Endothelial cell of umbilical vein (primary cell): ENCODE measurements at regions not wholly inside any gene's neighbourhood (a gene's known extent, or its start where the extent isn't known, plus 50 kb on each side); places are given as distances from the start of the nearest gene placed in this dataset.

Experiments used
- BruUV-seq: library from RNA; stranded (reverse); fragments of 400-500 nt; replicated peaks from 2 replicates; lab custom pipeline; 2021; lab: Mats Ljungman, UMichigan
- CTCF ChIA-PET: fragments of 300-600, 350-600 bp; sonication (Branson Sonifier 250); formaldehyde crosslinking; loops from one replicate; lab custom pipeline; 2021; ENCODE audit warnings: antibody characterized with exemption, inconsistent platforms; lab: Charles Lee
- POLR2A ChIA-PET: fragments of 300-600, 350-600 bp; sonication (Branson Sonifier 250); formaldehyde crosslinking; loops from one replicate; lab custom pipeline; 2021; ENCODE audit warnings: antibody characterized with exemption, inconsistent platforms; lab: Charles Lee
- DNase-seq: peaks from one replicate; pipeline ENCODE4 v3.0.0-alpha.2; 2011; ENCODE audit warnings: low read depth, low spot score
- FAIRE-seq: peaks from 2 replicates; lab custom pipeline; 2011; peaks lifted over from hg19 to GRCh38; lab: Jason Lieb, UNC
- H2AFZ ChIP-seq: 2 replicates; pipeline ENCODE4 v1.6.0; 2012; ENCODE audit warnings: low read depth, low read length, control low read depth, inconsistent platforms
- H3K27ac ChIP-seq: 2 replicates; pipeline ENCODE4 v1.5.1; 2011; ENCODE audit warnings: low read depth, mild to moderate bottlenecking, control low read depth, low read length, moderate library complexity; ENCODE audit not compliant: insufficient read depth
- H3K27me3 ChIP-seq, 2 experiments: 2 replicates each; pipeline versions ENCODE4 v1.6.0 to v1.6.1; 2011; ENCODE audit warnings: low read length in 2 of 2, mixed read lengths in 1 of 2; ENCODE audit not compliant: control insufficient read depth in 2 of 2, insufficient read depth in 2 of 2
- H3K36me3 ChIP-seq, 2 experiments: 2 replicates in 1 of 2; 3 replicates in 1 of 2; pipeline ENCODE4 v1.5.1; 2011; ENCODE audit warnings: low read length in 2 of 2, mild to moderate bottlenecking in 1 of 2, moderate library complexity in 1 of 2; ENCODE audit not compliant: control insufficient read depth in 2 of 2, insufficient read depth in 2 of 2; ENCODE audit errors: extremely low read depth in 1 of 2
- H3K4me1 ChIP-seq: 3 replicates; pipeline ENCODE4 v1.5.1; 2011; ENCODE audit warnings: mild to moderate bottlenecking, low read length; ENCODE audit not compliant: control insufficient read depth, insufficient read depth; ENCODE audit errors: extremely low read depth
- H3K4me2 ChIP-seq: 2 replicates; pipeline ENCODE4 v1.6.1; 2011; ENCODE audit warnings: low read length, control low read depth, mixed read lengths; ENCODE audit not compliant: insufficient read depth
- H3K4me3 ChIP-seq, 3 experiments: fragments of 200-600 bp in 1 of 3; sonication (generic), shearing (Covaris generic) in 1 of 3; replicated peaks in 1 of 3; 2 replicates each; pipeline ENCODE4 v1.5.1; 2011 to 2016; ENCODE audit warnings: control low read depth in 3 of 3, low read length in 3 of 3, mild to moderate bottlenecking in 2 of 3, inconsistent platforms in 1 of 3, low read depth in 1 of 3, moderate library complexity in 1 of 3; ENCODE audit not compliant: insufficient read depth in 1 of 3
- H3K79me2 ChIP-seq: 2 replicates; pipeline ENCODE4 v1.6.0; 2012; ENCODE audit warnings: low read length, inconsistent platforms; ENCODE audit not compliant: control insufficient read depth, insufficient read depth
- H3K9ac ChIP-seq: replicated peaks from 2 replicates; pipeline ENCODE3; 2011; ENCODE audit warnings: low read length, control low read depth; ENCODE audit not compliant: insufficient read depth; ENCODE audit errors: extremely low read depth
- H3K9me1 ChIP-seq: replicated peaks from 3 replicates; pipeline ENCODE4 v1.6.0; 2011; ENCODE audit warnings: mild to moderate bottlenecking, low read length; ENCODE audit not compliant: control insufficient read depth, insufficient read depth; ENCODE audit errors: extremely low read depth
- H3K9me3 ChIP-seq: replicated peaks from 2 replicates; pipeline ENCODE4 v1.5.1; 2012; ENCODE audit warnings: low read length, inconsistent platforms; ENCODE audit not compliant: control insufficient read depth, insufficient read depth
- H4K20me1 ChIP-seq: replicated peaks from 2 replicates; pipeline ENCODE3; 2011; ENCODE audit warnings: mild to moderate bottlenecking, low read length; ENCODE audit not compliant: control insufficient read depth, insufficient read depth; ENCODE audit errors: extremely low read depth
- CTCF ChIP-seq, 2 donors: IDR thresholded peaks; 1 replicate in 1 of 2; 2 replicates in 1 of 2; pipeline ENCODE4 v1.5.1; 2011; ENCODE audit warnings: low read length in 2 of 2, mild to moderate bottlenecking in 2 of 2, moderate library complexity in 2 of 2, control low read depth in 1 of 2, inconsistent platforms in 1 of 2, low read depth in 1 of 2; ENCODE audit not compliant: insufficient read depth in 1 of 2; ENCODE audit errors: extremely low read depth in 1 of 2
- EZH2 ChIP-seq: IDR thresholded peaks from 2 replicates; pipeline ENCODE4 v1.6.1; 2012; ENCODE audit warnings: borderline replicate concordance, low read depth, mild to moderate bottlenecking, moderate library complexity, low read length, inconsistent platforms; ENCODE audit not compliant: severe bottlenecking
- FOS ChIP-seq: IDR thresholded peaks from 2 replicates; pipeline ENCODE4 v1.6.1; 2011; ENCODE audit warnings: mild to moderate bottlenecking, low read length, moderate library complexity, borderline replicate concordance; ENCODE audit not compliant: insufficient read depth
- GATA2 ChIP-seq: IDR thresholded peaks from 2 replicates; pipeline ENCODE4 v1.7.0; 2011; ENCODE audit warnings: low read depth, mild to moderate bottlenecking, moderate library complexity, mixed read lengths, low read length; ENCODE audit not compliant: insufficient read length, insufficient read depth
- JUN ChIP-seq: IDR thresholded peaks from 2 replicates; pipeline ENCODE4 v1.6.1; 2011; ENCODE audit warnings: borderline replicate concordance, low read depth; ENCODE audit not compliant: insufficient read length, insufficient read depth
- MAX ChIP-seq: IDR thresholded peaks from 2 replicates; pipeline ENCODE4 v1.6.1; 2011; ENCODE audit not compliant: insufficient read depth, insufficient read length
- MYC ChIP-seq: IDR thresholded peaks from one replicate; pipeline ENCODE4 v1.6.1; 2011; ENCODE audit warnings: mild to moderate bottlenecking, low read depth, low read length
- POLR2A ChIP-seq: IDR thresholded peaks from 2 replicates; pipeline ENCODE4 v1.6.1; 2012; ENCODE audit warnings: low read depth, mild to moderate bottlenecking, control low read depth, low read length
- POLR2AphosphoS5 ChIP-seq: IDR thresholded peaks from 2 replicates; pipeline ENCODE4 v1.6.1; 2012; ENCODE audit warnings: low read depth, mild to moderate bottlenecking, control low read depth, low read length, moderate library complexity; ENCODE audit not compliant: insufficient read depth
- dilution Hi-C: fragments of 300-500 bp; cut with MboI; formaldehyde crosslinking; loops from one replicate; pipeline ENCODE4 v1.15.0; 2019; ENCODE audit warnings: low sequenced_read_pairs; ENCODE audit not compliant: extremely low pct_ligation_motif_present
- intact Hi-C: fragments of 100-400 bp; cut with micrococcal nuclease; formaldehyde crosslinking; loops from one replicate; pipeline ENCODE4 v1.10.0; 2022

GRCh38 chr4:146998157-146998556 lies 52.5 kb upstream of the TTC29 start:
- no peaks in the 10 kb centered on the region for H3K79me2 ChIP-seq
- TF ChIP-seq GATA2 (no peak), JUN (no peak), EZH2 (no peak), POLR2A (no peak), MAX (no peak), POLR2AphosphoS5 (no peak), FOS (no peak), CTCF (IDR thresholded peaks at IDR 0.05; ENCODE audit: extremely low read depth in 1 of 2, insufficient read depth in 1 of 2, low read depth in 1 of 2, low read length in 2 of 2) (no peak), MYC (no peak)
- H3K9me3 ChIP-seq, result no peaks in the 10 kb centered on the region
- H3K9me1 ChIP-seq, result no peaks in the 10 kb centered on the region
- no peaks in the 10 kb centered on the region for H3K27me3 ChIP-seq
- H2AFZ ChIP-seq, result no peak overlapping the region
- DNase-seq (no peak), FAIRE-seq (no peak)
- no peak overlapping the region for H3K4me2 ChIP-seq
- H4K20me1 ChIP-seq, result no peaks in the 10 kb centered on the region
- BruUV-seq, result no TSS peak
- H3K4me1 ChIP-seq, result no peaks in the 10 kb centered on the region
- intact Hi-C loops (no loop called here), dilution Hi-C loops (no loop called here)
- H3K27ac ChIP-seq, result no peak overlapping the region
- H3K9ac ChIP-seq, result no peak overlapping the region
- CTCF ChIA-PET, result interaction anchor here (1.1 to 1.5 kb wide), 3 partner anchors 8 to 20 kb away, joined by 3 to 5 read pairs (median 3); no protein-coding TSS in a partner anchor
- POLR2A ChIA-PET, result no interaction called here
- H3K36me3 ChIP-seq, result no peaks in the 10 kb centered on the region
- H3K4me3 ChIP-seq, result no peak overlapping the region
